Prostate gland (tissue), 2 donors: ENCODE measurements at regions not wholly inside any gene's neighbourhood (a gene's known extent, or its start where the extent isn't known, plus 50 kb on each side); places are given as distances from the start of the nearest gene placed in this dataset.
"Not testable (repeated sequence)": the region's sequence is repeated elsewhere in the genome, so short reads cannot be mapped to it uniquely, and the experiment has no call there.

Experiments used
- DNase-seq: peaks from one replicate; pipeline ENCODE4 v3.0.0-alpha.2; 2019; ENCODE audit warnings: low spot score
- H3K27ac ChIP-seq, 2 donors: fragments of 200-600 bp; sonication (generic); 2 replicates each; pipeline ENCODE4 v1.5.1; 2017 to 2019
- H3K27me3 ChIP-seq: fragments of 200-600 bp; sonication (generic); replicated peaks from 2 replicates; pipeline ENCODE4 v1.5.1; 2019; ENCODE audit not compliant: insufficient read depth
- H3K36me3 ChIP-seq, 2 donors: fragments of 200-600 bp; sonication (generic); 1 replicate in 1 of 2; 2 replicates in 1 of 2; pipeline versions ENCODE4 v1.5.1 to v1.8.1; 2017 to 2019
- H3K4me1 ChIP-seq: fragments of 200-600 bp; sonication (generic); replicated peaks from 2 replicates; pipeline ENCODE4 v1.5.1; 2019
- H3K4me3 ChIP-seq, 2 donors: fragments of 200-600 bp; sonication (generic); 2 replicates each; pipeline ENCODE4 v1.5.1; 2017 to 2019
- H3K9me3 ChIP-seq: fragments of 200-600 bp; sonication (generic); 2 replicates; pipeline ENCODE4 v1.5.1; 2017
- POLR2A ChIP-seq: fragments of 450-650 bp; IDR thresholded peaks from one replicate; pipeline ENCODE4 v1.6.1; 2016; ENCODE audit warnings: antibody characterized with exemption, mild to moderate bottlenecking
- POLR2AphosphoS5 ChIP-seq: sonication (generic); formaldehyde crosslinking; IDR thresholded peaks from one replicate; pipeline ENCODE4 v1.6.1; 2017; ENCODE audit warnings: antibody characterized with exemption
- WGBS: methylation state at CpG from one replicate; pipeline ENCODE4 v1.1.5; 2018; 5-methylcytosine and 5-hydroxymethylcytosine counted together
- intact Hi-C: fragments of 100-400 bp; cut with DNase I; formaldehyde crosslinking; loops from one replicate; pipeline ENCODE4 v1.14.2; 2022
- TF ChIP-seq, protein P1 (sequence below), 4 experiments: fragments of 200-600 bp in 2 of 4; fragments of 450-650 bp in 2 of 4; sonication (generic) in 2 of 4; IDR thresholded peaks; 1 replicate in 3 of 4; 2 replicates in 1 of 4; pipeline ENCODE4 v1.5.1; 2016 to 2019; ENCODE audit warnings: antibody characterized with exemption in 4 of 4, mild to moderate bottlenecking in 2 of 4, moderate library complexity in 2 of 4

DNA sequence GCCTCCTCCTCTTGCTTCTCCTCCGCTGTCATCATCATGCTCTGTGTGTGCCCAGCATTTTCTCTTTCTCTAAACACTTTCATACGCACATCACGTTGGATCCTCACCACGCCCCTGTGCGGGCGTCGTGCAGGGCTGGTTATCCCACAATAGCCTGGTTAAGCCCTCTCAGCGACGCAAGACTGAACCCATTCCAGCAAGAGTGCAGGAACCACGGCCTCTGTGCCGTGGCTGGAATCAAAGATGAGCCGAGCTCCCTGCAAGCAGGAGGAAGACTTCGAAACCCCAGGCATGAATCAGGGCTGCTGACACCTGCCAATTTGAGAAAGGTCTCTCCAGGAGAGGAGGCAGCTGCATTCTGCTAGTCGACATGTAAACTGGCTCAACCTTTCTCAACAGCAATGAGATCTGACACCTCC is 74.8 kb upstream of the FOXK1 start:
- no peak overlapping the region for H3K27ac ChIP-seq
- intact Hi-C loops, result no loop called here
- no peak for DNase-seq
- H3K27me3 ChIP-seq, result no peaks in the 10 kb centered on the region
- WGBS, result 78% methylated on average over 14 of the region's 14 CpGs
- no peaks in the 10 kb centered on the region for H3K36me3 ChIP-seq
- TF ChIP-seq, protein P1, sequence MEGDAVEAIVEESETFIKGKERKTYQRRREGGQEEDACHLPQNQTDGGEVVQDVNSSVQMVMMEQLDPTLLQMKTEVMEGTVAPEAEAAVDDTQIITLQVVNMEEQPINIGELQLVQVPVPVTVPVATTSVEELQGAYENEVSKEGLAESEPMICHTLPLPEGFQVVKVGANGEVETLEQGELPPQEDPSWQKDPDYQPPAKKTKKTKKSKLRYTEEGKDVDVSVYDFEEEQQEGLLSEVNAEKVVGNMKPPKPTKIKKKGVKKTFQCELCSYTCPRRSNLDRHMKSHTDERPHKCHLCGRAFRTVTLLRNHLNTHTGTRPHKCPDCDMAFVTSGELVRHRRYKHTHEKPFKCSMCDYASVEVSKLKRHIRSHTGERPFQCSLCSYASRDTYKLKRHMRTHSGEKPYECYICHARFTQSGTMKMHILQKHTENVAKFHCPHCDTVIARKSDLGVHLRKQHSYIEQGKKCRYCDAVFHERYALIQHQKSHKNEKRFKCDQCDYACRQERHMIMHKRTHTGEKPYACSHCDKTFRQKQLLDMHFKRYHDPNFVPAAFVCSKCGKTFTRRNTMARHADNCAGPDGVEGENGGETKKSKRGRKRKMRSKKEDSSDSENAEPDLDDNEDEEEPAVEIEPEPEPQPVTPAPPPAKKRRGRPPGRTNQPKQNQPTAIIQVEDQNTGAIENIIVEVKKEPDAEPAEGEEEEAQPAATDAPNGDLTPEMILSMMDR (IDR thresholded peaks at IDR 0.05), result no peak
- no peak for TF ChIP-seq POLR2AphosphoS5
- TF ChIP-seq POLR2A, result no peak
- no peak overlapping the region for H3K4me3 ChIP-seq
- H3K4me1 ChIP-seq, result no peaks in the 10 kb centered on the region
- H3K9me3 ChIP-seq, result no peaks in the 10 kb centered on the region

DNA sequence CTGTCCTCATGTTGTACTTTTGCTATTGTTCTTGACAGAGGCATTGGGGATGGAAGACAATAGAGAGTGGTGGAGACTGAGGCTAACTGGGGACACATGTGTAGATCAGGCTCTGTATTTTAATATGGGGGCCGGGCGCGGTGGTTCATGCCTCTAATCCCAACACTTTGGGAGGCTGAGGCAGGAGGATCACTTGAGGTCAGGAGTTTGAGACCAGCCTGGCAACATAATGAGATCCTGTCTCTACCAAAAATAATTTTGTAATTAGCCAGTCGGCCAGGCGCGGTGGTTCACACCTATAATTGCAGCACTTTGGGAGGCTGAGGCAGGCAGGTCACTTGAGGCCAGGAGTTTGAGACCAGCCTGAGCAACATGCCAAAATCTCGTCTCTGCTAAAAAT is 72.5 kb upstream of the FOXK1 start:
- H3K4me1 ChIP-seq, H3K27me3 ChIP-seq, H3K4me3 ChIP-seq, H3K9me3 ChIP-seq, H3K27ac ChIP-seq, H3K36me3 ChIP-seq, intact Hi-C loops, DNase-seq: not testable (repeated sequence)
- WGBS, result 96% methylated on average over 7 of the region's 7 CpGs

DNA sequence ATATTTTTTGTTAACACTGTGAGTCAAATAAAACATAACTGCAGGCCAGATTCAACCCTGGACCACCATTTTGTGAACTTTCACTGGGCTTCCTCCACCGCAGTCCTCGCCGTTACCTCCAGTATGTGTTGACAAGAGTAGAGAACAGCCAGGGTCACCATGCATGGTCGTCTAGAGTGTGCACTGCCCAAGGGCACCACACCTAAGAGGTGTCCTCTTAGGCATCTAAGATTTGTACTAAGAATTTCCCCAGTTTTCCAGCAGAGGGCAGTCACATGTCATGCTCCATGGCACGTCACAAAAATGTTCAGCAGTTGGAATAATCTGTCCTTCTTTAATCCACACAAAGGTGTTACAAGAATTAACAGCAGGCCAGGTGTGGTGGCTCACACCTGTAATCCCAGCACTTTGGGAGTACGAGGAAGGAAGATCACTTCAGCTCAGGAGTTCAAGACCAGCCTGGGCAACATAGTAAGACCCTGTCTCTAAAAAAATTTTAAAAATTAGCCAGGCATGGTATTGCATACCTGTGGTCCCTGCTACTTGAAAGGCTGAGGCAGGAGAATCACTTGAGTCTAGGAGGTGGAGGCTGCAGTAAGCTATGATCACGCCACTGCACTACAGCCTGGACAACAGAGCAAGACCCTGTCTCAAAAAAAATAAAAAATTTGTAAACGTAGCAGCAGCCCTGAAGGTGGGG is 71.2 kb upstream of the FOXK1 start:
- intact Hi-C loops, result loop anchor here (1.0 kb wide), 1 partner anchor 20 kb away; no protein-coding TSS in a partner anchor
- H3K27me3 ChIP-seq, result no peaks in the 10 kb centered on the region
- no peak overlapping the region for H3K27ac ChIP-seq
- no peaks in the 10 kb centered on the region for H3K4me1 ChIP-seq
- WGBS, result 56% methylated on average over 8 of the region's 8 CpGs
- peak; percentile 71 for DNase-seq
- H3K4me3 ChIP-seq, result no peak overlapping the region
- no peaks in the 10 kb centered on the region for H3K36me3 ChIP-seq
- TF ChIP-seq, protein P1 (IDR thresholded peaks at IDR 0.05), result peak; percentile 70 to 88 (median 80)
- TF ChIP-seq POLR2AphosphoS5 (peak; percentile 49), POLR2A (no peak)
- no peaks in the 10 kb centered on the region for H3K9me3 ChIP-seq

DNA sequence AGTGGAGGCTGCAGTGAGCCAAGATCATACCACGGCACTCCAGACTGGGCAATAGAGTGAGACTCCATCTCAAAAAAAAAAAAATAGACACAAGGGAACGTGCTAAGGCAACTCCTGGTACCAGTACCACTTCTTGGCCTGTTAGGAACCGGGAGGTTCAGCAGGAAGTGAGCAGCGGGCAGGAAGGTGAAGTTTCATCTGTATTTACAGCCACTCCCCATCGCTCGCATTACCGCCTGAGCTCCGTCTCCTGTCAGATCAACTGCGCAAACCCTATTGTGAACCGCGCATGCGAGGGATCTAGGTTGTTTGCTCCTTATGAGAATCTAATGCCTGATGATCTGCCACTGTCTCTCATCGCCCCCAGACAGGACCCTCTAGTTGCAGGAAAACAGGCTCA is 69.9 kb upstream of the FOXK1 start:
- WGBS, result 95% methylated on average over 13 of the region's 13 CpGs
- no peaks in the 10 kb centered on the region for H3K4me1 ChIP-seq
- no peaks in the 10 kb centered on the region for H3K36me3 ChIP-seq
- H3K4me3 ChIP-seq, result no peak overlapping the region
- intact Hi-C loops, result no loop called here
- no peak overlapping the region for H3K27ac ChIP-seq
- DNase-seq, result no peak
- H3K9me3 ChIP-seq, result no peaks in the 10 kb centered on the region
- H3K27me3 ChIP-seq, result no peaks in the 10 kb centered on the region
- TF ChIP-seq, protein P1 (IDR thresholded peaks at IDR 0.05), result no peak
- TF ChIP-seq POLR2AphosphoS5 (no peak), POLR2A (no peak)

DNA sequence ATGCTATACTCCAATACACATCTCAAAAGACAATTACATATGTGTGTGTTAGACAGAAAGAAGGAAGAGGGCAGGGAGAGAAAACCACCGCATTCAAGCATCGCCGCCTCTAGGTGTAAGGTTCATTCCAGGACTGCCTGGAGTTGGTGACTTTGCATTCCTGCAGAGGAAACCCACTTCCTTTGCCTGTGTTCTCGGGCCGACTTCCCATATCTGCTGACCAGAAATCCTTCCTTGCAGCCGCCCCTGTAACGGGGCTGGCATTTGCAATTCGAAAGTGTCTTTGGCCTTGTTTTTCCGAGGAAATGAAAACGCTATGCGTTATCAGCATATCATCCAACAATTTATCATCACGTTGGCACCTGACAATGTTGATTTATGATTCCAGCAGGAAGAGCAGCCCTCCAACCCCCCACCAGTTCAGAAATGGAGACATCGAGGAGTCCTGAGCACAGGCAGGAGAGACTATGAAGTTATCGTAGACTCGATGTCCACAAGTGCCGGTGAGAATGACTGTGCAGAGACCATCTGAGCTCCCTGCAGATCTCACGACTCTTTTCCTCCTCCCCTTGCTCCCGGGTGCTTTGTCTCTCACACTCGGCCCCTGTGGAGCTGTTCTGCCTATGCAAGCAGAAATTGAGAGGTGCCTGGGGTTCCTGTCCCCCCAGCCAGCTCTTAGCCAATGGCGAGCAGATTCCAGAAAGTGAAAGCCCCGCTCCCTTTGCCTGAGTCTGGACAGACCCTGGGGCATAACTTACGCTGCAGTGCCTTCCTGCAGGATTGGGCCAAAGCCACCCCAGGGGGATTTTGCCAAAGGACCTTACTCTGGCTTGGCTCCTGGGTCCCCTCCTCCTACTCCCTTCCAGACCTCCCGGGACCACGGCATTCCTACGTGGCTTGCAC is 68.9 kb upstream of the FOXK1 start:
- peak overlapping the region in 1 of 2 donors; percentile 7 for H3K27ac ChIP-seq
- WGBS, result 37% methylated on average over 25 of the region's 25 CpGs

More for the DNA sequence above, 68.9 kb upstream of the FOXK1 start:
- Histone ChIP-seq H3K9me3 (no peaks in the 10 kb centered on the region), H3K27me3 (no peaks in the 10 kb centered on the region), H3K36me3 (no peaks in the 10 kb centered on the region), H3K4me3 (no peak overlapping the region), H3K4me1 (no peaks in the 10 kb centered on the region)
- TF ChIP-seq, protein P1 (IDR thresholded peaks at IDR 0.05), result peak in 1 of 4 experiments; percentile 3
- TF ChIP-seq POLR2A (no peak), POLR2AphosphoS5 (no peak)
- no peak for DNase-seq
- intact Hi-C loops, result no loop called here
